ENCODE measurements at regions not wholly inside any gene's neighbourhood (a gene's known extent, or its start where the extent isn't known, plus 50 kb on each side); places are given as distances from the start of the nearest gene placed in this dataset.

DNA sequence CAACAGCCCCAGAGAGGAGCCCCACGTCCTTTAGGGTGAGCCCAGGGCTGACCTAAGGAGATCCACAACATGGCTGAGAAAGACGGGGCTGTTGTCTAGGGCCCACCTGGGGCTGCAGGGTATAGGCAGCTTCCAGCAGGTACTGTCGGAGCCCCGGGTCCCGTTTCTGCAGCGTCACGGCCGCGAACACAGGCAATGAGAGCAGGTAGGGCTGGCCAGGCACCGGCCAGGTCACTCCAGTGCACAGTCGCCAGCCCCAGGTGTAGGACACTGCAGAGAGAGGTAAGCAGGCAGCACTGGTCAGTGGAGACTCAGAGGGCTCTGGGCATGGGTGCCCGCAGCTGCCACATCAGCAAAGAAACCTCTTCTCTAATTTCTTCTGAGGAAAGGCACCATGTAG, 115.2 kb downstream of the LITAF start:
- DNase-seq (ENCODE audit: low spot score in 2 of 2) (no peak), FAIRE-seq (no peak)

DNA sequence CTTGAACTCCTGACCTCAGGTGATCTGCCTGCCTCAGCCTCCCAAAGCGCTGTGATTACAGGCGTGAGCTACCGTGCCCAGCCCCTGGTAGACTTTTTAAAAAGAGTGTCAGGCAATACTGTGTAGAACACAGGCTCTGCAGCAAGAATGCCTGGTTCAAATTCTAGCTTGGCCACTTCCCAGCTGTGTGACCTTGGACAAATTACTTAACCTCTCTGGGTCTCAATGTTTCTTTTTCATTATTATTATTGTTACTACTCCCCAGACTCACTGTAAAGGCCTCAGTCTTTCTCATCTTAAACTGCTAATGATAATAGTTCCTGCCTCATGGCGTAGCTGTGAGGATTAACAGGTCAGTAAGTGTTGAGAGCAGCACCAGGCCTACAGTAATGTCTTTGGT, 114.3 kb downstream of the LITAF start:
- DNase-seq (ENCODE audit: low spot score in 2 of 2) (no peak), FAIRE-seq (no peak)

DNA sequence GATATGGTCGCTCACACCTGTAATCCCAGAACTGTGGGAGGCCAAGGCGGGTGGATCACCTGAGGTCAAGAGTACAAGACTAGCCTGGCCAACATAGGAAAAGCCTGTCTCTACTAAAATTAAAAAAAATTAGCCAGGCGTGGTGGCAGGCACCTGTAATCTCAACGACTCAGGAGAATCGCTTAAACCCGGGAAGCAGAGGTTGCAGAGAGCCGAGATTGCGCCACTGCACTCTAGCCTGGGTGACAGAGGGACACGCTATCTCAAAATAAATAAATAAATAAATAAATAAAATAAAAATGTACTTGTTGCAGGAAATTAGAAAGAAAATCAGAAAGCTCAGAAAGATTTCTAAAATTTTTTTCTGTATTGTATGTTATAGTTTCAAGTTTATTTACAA, 113.9 kb downstream of the LITAF start:
- no peak for FAIRE-seq
- no peak for DNase-seq (ENCODE audit: low spot score in 2 of 2)

DNA sequence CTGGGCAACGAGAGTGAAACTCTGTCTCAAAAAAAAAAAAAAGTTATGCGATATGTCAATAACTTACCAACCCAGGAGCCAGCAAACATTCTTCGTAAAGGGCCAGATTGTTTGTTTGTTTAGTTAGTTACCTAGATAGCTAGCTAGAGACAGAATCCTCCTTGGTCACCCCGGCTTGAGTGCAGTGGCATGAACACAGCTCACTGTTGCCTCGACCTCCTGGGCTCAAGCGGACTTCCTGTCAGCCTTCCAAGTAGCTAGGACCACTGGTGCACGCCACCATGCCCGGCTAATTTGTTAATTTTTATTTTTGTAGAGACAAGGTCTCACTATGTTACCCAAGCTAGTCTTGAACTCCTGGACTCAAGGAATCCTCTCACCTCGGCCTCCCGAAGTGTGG, 113.0 kb downstream of the LITAF start:
- DNase-seq (ENCODE audit: low spot score in 2 of 2) (no peak), FAIRE-seq (no peak)

DNA sequence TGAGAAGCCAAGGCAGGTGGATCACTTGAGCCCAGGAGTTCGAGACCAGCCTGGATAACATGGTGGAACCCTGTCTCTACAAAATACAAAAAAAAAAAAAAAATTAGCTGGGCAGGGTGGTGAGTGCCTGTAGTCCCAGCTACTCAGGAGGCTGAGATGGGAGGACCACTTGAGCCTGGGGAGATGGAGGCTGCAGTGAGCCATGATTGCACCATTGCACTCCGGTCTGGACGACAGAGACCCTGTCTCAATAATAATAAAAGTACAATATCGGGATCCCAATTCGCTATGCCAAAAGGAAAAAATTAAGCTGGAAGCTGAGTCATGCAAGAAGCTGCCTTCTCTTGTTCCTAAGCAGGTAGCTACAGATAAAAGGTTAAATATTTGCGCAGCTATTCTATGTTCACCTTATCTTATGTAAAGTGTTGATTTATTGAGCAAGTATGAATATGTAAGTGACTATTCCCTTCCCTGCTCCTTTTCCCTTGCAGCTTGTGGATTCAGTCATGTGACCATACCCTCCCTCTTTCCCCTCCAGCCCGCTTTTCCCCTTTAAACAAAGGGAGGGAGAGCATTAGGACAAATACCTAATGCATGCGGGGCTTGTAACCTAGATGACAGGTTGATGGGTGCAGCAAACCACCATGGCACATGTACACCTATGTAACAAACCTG, 112.0 kb downstream of the LITAF start:
- DNase-seq (ENCODE audit: low spot score in 2 of 2) (no peak), FAIRE-seq (no peak)

DNA sequence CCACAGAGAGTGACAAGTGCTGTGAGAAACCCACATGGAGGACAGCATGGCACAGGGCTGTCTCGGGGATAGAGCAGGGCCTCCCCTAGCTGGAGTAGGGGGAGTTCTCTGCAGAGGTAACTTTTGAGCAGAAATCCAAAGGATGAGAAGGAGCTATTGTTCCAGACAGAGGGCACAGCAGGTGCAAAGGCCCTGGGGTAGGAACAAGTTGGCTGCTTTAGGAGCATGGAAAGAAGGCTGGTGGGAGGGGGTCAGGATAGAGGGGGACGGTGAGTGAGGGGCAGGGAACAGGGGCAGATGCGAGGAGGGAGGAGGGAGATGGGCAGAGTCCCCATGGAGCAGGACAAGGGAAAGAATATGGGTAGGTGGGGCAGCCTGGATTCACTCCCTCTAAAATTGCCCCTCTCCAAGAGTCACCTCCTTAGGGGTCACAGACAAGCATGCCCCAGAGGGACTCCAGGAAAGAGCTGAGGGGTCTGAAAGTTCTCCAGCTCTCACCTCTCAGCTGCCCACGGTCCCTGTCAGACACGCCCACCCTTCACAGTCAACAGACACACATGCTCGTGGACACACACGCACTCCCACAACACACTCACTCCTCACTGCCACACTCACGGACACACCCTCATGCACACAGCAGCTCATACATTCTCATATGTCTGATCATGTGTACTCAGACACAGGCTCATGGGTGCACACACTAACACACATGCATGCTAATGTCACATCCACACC, 110.7 kb downstream of the LITAF start:
- FAIRE-seq: no peak

DNA sequence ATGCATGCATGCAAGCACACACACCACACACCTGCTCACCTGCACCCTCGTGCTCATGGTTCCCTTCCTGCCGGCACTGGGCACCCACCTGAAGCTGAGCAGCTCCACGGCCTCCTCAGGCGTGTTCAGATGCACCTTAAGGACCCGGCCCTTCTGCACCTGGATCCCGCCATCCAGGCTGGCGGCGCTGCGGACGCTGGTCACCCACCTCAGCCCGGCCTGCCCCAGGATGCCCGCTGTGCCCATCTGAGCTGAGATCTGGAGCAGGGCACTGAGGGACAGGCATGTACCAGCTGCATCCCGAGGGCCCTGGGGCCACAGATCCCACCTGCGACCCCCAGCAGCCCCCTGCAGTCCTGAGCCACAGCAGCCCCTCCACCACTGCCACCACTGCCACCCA, 110.0 kb downstream of the LITAF start:
- no peak for FAIRE-seq
- DNase-seq (ENCODE audit: low spot score in 2 of 2): no peak

More for the DNA sequence above, 110.7 kb downstream of the LITAF start:
- no peak for DNase-seq (ENCODE audit: low spot score in 2 of 2)

DNA sequence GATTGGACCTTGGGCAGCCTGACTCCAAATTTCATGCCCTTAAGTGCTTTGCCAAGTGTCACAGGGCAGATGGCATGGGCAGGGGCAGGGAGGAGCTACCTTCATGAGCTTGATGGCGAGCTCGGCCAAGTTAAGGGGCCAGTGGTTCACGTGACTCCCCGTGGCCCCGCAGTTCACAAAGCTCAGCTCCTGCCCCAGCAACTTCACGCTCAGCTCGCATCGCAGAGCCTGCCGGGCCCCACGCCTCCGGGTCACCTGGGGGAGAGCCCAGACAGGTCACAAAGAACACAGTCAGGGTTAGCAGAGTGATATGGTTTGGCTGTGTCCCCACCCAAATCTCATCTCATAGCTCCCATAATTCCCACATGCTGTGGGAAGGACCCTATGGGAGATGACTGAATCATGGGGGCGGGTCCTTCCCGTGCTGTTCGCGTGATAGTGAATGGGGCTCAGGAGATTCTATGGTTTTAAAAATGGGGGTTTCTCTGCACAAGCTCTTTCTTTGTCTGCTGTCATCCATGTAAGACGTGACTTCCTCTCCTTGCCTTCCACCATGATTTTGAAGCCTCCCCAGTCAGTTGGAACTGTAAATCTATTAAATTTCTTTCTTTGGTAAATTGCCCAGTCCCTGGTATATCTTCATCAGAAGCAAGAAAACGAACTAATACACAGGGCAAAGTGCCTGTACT, 108.1 kb downstream of the LITAF start:
- DNase-seq (ENCODE audit: low spot score in 2 of 2) (no peak), FAIRE-seq (no peak)

DNA sequence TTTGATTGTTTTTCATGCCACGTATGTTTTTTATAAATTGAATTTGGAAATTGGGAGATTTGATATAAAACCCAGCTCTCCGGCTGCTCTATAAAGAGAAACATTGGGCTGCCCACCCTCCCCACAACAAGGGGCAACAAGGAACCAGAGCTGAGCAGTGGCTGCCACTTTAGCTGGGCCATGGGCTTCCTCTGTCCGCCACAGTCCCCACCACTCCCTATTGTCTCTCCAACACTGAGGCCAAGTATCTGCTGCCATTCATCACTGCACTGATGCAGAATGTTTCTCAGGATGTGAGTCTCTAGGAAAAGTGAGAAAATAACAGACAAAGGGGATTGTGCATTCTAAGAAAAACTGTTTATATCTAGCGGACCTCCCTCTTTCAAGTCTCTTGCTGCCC, 106.8 kb downstream of the LITAF start:
- DNase-seq (ENCODE audit: low spot score in 2 of 2): no peak
- FAIRE-seq: no peak

DNA sequence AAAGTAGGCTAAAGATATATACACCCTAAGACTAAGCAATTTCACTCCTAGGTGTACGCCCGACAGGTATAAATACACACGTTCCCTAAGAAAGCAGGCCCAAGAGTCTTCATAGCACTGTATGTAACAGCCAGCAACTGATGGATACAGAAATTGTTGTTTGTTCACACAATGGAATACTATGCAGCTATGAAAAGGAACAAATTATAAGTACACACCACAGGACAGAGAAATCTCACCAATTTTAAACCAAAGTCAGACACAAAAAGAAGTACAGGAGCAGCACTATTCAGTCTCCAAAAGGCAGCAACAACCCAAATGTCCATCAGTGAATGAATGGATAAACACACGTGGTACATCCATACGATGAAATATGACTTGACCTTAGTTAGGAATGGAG, 106.1 kb downstream of the LITAF start:
- DNase-seq (ENCODE audit: low spot score in 2 of 2) (no peak), FAIRE-seq (no peak)

DNA sequence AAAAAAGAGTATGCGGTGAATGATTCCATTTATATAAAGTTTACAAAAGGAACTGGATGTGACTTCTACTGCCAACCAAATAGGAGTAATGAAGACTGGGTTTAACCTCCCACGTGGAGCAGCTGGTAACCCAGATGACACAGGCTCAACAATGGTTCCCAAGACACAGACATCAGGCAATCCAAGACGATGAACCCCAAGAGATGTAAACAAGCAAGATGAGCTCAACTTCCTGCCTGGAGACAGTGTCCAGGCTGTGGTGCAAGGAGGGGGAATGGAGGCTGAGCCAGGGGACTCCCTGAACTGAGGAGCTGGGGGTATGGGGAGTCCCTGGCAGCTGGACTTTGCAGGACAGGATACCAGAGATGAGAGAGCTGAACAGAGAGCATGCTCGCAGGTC, 104.7 kb downstream of the LITAF start:
- no peak for FAIRE-seq
- no peak for DNase-seq (ENCODE audit: low spot score in 2 of 2)

DNA sequence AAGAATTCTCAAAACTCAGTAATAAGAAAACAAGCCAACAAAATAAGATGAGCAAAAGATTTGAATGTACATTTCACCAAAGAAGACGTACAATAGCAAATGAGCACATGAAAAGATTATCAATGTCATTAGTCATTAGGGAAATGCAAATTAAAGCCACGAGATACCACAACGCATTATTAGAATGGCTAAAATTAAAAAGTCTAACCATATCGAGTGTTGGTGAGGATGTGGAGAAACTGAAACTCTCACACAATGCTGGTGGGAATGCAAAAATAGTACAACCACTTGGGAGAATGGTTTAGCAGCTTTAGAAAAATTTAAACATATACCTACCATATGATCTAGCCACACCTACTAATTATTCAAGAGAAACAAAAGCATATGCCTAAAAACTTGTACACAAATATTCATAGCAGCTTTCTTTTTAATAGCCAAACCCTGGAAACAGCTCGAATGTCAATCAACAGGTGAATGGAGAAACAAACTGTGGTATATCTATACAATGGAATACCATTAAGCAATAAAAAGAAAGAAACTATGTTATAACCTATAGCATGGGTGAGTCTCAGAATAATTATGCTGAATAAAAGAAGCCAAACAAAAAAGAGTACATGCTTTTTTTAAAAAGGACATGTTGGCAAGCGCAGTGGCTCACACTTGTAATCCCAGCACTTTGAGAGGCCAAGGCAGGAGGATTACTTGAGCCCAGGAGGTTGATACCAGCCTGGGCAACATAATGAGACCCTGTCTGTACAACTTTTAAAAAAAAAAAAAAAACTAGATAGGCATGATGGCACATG, 103.6 kb downstream of the LITAF start:
- no peak for DNase-seq (ENCODE audit: low spot score in 2 of 2)
- no peak for FAIRE-seq

DNA sequence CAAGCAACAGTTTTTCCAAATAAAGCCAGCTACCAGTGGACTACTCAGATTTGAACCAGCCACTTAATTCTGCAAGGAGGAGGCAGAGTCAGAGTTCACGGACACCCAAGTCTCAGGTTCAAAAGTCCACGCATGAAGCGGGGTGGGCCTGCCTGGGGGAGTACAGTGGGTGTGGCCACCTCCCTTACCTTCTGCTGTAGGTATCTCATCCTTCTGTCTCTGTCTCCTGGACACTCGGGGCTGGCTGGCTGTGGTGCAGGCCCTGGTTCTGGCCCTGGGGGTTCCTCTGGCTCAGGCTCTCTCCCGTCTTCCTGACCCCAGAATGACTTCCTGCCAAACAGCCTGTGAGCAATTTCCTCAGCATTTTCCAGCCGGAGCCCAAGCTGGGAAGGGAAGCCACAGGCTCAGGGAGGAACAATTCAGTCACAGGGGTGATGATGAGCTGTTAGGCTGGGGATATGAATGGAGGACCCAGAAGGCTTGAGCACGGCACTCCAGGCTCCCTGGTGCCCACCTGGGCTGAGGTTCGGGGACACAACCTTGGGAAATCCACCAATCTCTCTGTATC, 101.9 kb downstream of the LITAF start:
- DNase-seq (ENCODE audit: low spot score in 2 of 2) (no peak), FAIRE-seq (no peak)

DNA sequence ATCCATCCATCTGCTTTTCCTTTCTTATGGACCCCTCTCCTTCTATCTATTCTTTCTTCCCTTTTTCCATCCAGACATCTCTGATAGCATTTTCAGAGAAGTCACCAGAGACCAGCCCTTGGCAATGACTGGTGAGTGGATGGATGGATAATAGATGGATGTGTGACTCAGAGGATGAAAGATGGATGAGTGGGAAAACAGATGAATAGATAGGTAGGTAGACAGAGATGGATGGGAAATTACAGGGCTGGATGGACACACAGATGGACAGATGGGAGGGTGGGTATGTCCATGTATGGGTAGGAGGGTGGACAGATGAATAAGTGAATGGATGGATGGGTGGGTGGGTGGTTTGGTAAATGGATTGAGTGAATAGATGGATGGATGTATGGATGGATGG, 101.0 kb downstream of the LITAF start:
- no peak for DNase-seq (ENCODE audit: low spot score in 2 of 2)
- no peak for FAIRE-seq

DNA sequence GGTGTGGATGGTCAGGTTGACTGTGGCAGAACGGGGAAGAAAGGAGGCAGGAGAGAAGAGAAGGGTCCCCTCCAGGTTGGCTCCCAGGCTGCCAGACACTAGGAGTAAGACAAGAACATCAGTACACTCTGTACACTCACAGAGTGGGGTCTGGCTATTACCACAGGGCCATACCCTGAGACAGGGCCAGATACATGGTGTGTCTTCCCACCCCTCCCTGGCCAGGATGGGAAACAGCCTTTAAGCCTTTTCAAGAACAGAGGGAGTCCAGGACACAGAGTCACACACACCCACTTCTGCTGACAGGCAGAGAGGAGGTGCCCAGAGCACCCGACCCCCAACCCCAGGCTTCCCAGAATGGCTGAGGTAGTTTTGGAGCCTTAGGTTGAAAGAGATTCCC, 99.4 kb downstream of the LITAF start:
- DNase-seq (ENCODE audit: low spot score in 2 of 2): no peak
- no peak for FAIRE-seq

DNA sequence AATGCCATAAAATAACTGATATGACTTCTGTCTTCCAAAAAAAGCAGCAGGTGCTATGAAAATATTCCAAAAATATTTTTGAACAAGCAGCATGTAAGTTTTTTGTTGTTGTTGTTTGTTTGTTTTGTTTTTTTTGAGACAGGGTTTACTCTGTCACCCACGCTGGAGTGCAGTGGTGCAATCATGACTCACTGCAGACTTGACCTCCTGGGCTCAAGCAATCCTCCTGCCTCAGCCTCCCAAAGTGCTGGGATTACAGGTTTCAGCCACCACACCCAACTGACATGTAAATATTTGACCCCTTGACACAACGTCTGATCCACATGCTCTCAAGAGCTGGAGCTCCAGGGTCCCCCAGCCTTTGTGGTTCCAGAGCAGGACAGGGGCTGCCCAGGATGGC, 98.4 kb downstream of the LITAF start:
- FAIRE-seq: no peak
- no peak for DNase-seq (ENCODE audit: low spot score in 2 of 2)

DNA sequence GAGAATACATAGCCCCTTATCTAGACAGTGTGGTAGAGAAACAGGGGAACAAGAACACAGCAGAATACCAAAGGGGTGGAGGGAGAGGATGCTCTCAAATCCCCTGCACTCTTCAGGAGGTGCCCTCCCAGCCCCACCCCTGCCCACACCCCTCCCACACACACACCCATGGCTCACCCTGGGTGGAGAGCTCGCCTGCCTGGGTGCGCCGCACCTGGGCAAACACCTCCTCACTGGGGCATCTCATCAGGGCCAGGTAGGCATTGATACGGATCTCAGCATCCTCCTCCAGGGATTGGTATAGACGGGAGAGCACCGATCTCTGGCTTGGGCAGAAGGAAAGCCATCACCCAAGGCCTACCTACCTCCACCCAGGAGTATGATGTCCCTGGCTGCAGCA, 95.2 kb downstream of the LITAF start:
- FAIRE-seq: no peak
- DNase-seq (ENCODE audit: low spot score in 2 of 2): no peak

DNA sequence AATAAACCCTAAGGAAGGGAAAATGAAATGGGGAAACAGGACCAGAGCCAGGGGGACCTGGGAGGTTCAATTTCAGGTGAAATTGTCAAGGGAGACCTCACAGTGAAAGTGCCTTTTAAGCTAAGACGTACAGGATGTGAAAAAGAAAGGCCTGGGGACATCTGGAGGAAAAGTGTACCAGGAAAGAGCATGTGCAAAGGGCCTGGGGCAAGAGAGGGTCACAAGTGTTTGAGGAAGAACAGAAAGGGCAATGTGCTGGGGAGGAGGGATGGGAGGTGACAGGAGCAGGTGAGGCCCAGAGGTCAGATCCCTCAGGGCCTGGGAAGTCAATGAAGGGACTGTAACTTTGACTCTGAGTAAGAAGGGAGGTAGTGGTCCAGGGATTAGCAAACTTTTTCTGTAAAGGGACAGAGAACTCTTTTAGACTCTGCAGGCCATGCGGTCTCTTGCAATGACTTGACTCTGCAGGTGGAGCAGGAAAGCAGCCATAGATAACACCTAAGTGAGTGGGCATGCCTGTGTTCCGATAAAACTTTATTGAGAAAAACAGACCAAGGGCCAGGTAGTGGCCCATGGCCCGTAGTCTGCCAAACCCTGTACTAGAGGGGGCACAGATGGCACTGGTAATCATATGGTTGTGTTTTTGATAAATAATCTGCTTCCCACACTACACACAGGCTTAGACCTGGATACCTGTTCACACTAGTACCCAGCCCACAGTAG, 93.8 kb downstream of the LITAF start:
- no peak for DNase-seq (ENCODE audit: low spot score in 2 of 2)
- no peak for FAIRE-seq

DNA sequence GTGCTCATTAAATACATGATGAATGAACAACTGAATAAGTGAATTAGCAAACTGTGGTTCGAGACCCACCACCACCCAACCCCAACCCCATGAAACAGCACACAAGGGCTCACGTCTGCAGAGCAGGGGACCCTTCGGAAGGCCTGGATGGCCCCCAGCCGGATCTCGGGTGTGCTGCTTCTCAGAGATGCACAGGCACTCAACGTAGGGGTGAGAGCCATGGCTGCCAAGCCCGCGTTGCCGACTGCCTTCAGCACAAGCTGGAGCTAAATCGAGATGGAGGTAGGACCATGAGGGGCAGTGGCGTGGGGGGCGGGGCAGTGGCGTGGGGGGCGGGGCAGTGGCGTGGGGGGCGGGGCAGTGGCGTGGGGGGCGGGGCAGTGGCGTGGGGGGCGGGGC, 93.2 kb downstream of the LITAF start:
- FAIRE-seq: no peak

DNA sequence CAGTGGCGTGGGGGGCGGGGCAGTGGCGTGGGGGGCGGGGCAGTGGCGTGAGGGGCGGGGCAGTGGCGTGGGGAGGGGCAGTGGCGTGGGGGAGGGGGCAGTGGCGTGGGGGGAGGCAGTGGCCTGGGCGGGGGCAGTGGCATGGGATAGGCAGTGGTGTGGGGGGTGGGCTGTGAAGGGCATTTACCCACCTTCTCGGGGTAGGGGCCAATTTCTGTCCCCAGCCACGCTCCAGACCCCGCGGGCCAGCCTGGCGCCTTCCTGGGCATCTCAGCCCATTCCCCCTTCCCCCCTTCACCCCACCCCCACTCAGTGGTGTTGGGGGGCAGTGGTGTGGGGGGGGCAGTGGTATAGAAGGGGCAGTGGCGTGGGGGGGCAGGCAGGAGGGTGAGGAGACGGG, 92.7 kb downstream of the LITAF start:
- FAIRE-seq (no peak), DNase-seq (ENCODE audit: low spot score in 2 of 2) (no peak)

More for the DNA sequence above, 93.2 kb downstream of the LITAF start:
- no peak for DNase-seq (ENCODE audit: low spot score in 2 of 2)
